Sigmoid colon (tissue), 4 donors: ENCODE measurements at regions not wholly inside any gene's neighbourhood (a gene's known extent, or its start where the extent isn't known, plus 50 kb on each side); places are given as distances from the start of the nearest gene placed in this dataset.

Experiments
- POLR2A ChIP-seq, 2 donors: fragments of 450-650 bp; IDR thresholded peaks; one replicate each; pipeline ENCODE4 v1.6.1; 2016; ENCODE audit warnings: antibody characterized with exemption in 2 of 2, mild to moderate bottlenecking in 2 of 2, moderate library complexity in 2 of 2
- POLR2AphosphoS5 ChIP-seq, 4 donors: sonication (generic); formaldehyde crosslinking; IDR thresholded peaks; one replicate each; pipeline ENCODE4 v1.6.1; 2017; ENCODE audit warnings: antibody characterized with exemption in 4 of 4

DNA sequence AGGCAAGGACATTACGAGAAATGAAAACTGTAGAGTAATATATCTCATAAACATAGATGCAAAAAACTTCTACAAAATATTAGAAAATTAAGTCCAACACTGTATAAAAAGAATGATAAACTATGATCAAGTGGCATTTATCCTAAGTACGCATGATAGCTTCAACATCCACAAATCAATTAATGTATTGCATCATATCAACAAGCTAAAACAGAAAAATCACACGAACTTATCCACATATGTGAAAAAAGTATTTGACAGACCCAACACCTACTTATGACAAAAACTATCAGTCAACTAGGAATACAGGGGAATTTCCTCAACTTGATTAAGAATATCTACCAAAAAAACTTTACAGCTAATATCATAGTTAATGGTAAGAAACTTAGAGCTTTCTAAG is 129.9 kb upstream of the ALG10 start:
- TF ChIP-seq POLR2AphosphoS5 (IDR thresholded peaks at IDR 0.05) (no peak), POLR2A (IDR thresholded peaks at IDR 0.05) (no peak)
